ENCODE measurements at regions not wholly inside any gene's neighbourhood (a gene's known extent, or its start where the extent isn't known, plus 50 kb on each side); places are given as distances from the start of the nearest gene placed in this dataset.

- TF ChIP-seq SIN3A (IDR thresholded peaks at IDR 0.05; ENCODE audit: borderline replicate concordance, insufficient read depth, low read length), result no peak
- TF ChIP-seq REST (IDR thresholded peaks at IDR 0.05; ENCODE audit: insufficient read depth in 1 of 2, low read depth in 2 of 2, low read length in 2 of 2), result no peak
- no peak for TF ChIP-seq TAF1 (IDR thresholded peaks at IDR 0.05; ENCODE audit: borderline replicate concordance, insufficient read depth, low read length)
- TF ChIP-seq POLR2AphosphoS5 (IDR thresholded peaks at IDR 0.05; ENCODE audit: low read depth, low read length), result no peak
- TF ChIP-seq FOXP2 (optimal IDR thresholded peaks at IDR 0.05; ENCODE audit: borderline replicate concordance, extremely low read depth, extremely low read length, insufficient read depth), result no peak
These were observed 252.1 kb downstream of the MATN1 start for GRCh38 chr1:30471307-30471706.

GRCh38 chr1:30469426-30469825 lies 254.0 kb downstream of the MATN1 start:
- no peak for TF ChIP-seq POLR2AphosphoS5 (IDR thresholded peaks at IDR 0.05; ENCODE audit: low read depth, low read length)
- no peak for TF ChIP-seq FOXP2 (optimal IDR thresholded peaks at IDR 0.05; ENCODE audit: borderline replicate concordance, extremely low read depth, extremely low read length, insufficient read depth)
- no peak for TF ChIP-seq TAF1 (IDR thresholded peaks at IDR 0.05; ENCODE audit: borderline replicate concordance, insufficient read depth, low read length)
- no peak for TF ChIP-seq SIN3A (IDR thresholded peaks at IDR 0.05; ENCODE audit: borderline replicate concordance, insufficient read depth, low read length)
- no peak for TF ChIP-seq REST (IDR thresholded peaks at IDR 0.05; ENCODE audit: insufficient read depth in 1 of 2, low read depth in 2 of 2, low read length in 2 of 2)

GRCh38 chr1:30467101-30467500 lies 256.3 kb downstream of the MATN1 start:
- TF ChIP-seq SIN3A (IDR thresholded peaks at IDR 0.05; ENCODE audit: borderline replicate concordance, insufficient read depth, low read length) (no peak), FOXP2 (optimal IDR thresholded peaks at IDR 0.05; ENCODE audit: borderline replicate concordance, extremely low read depth, extremely low read length, insufficient read depth) (no peak), POLR2AphosphoS5 (IDR thresholded peaks at IDR 0.05; ENCODE audit: low read depth, low read length) (no peak), REST (IDR thresholded peaks at IDR 0.05; ENCODE audit: insufficient read depth in 1 of 2, low read depth in 2 of 2, low read length in 2 of 2) (no peak), TAF1 (IDR thresholded peaks at IDR 0.05; ENCODE audit: borderline replicate concordance, insufficient read depth, low read length) (no peak)

GRCh38 chr1:30466610-30467009 lies 256.8 kb downstream of the MATN1 start:
- TF ChIP-seq FOXP2 (optimal IDR thresholded peaks at IDR 0.05; ENCODE audit: borderline replicate concordance, extremely low read depth, extremely low read length, insufficient read depth) (no peak), TAF1 (IDR thresholded peaks at IDR 0.05; ENCODE audit: borderline replicate concordance, insufficient read depth, low read length) (no peak), REST (IDR thresholded peaks at IDR 0.05; ENCODE audit: insufficient read depth in 1 of 2, low read depth in 2 of 2, low read length in 2 of 2) (no peak), SIN3A (IDR thresholded peaks at IDR 0.05; ENCODE audit: borderline replicate concordance, insufficient read depth, low read length) (no peak), POLR2AphosphoS5 (IDR thresholded peaks at IDR 0.05; ENCODE audit: low read depth, low read length) (no peak)

GRCh38 chr1:30466026-30466425 lies 257.4 kb downstream of the MATN1 start:
- no peak for TF ChIP-seq REST (IDR thresholded peaks at IDR 0.05; ENCODE audit: insufficient read depth in 1 of 2, low read depth in 2 of 2, low read length in 2 of 2)
- no peak for TF ChIP-seq POLR2AphosphoS5 (IDR thresholded peaks at IDR 0.05; ENCODE audit: low read depth, low read length)
- TF ChIP-seq FOXP2 (optimal IDR thresholded peaks at IDR 0.05; ENCODE audit: borderline replicate concordance, extremely low read depth, extremely low read length, insufficient read depth), result no peak
- TF ChIP-seq SIN3A (IDR thresholded peaks at IDR 0.05; ENCODE audit: borderline replicate concordance, insufficient read depth, low read length), result no peak
- no peak for TF ChIP-seq TAF1 (IDR thresholded peaks at IDR 0.05; ENCODE audit: borderline replicate concordance, insufficient read depth, low read length)

Measured in PFSK-1 (cell line).